ENCODE measurements at regions not wholly inside any gene's neighbourhood (a gene's known extent, or its start where the extent isn't known, plus 50 kb on each side); places are given as distances from the start of the nearest gene placed in this dataset.

DNA sequence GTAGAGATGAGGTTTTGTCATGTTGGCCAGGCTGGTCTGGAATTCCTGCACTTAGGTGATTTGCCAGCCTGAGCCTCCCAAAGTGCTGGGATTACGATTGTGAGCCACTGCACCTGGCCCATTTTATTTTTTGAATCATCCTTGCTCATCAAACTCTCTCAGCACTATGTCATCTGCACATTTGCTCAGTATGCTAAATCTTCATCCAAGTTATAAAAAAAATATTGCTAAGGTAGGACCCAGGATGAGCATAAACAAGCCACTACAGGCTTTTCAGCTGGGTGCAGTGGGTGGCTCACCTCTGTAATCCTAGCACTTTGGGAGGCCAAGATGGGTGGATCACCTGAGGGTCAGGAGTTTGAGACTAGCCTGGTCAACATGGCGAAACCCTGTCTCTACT lies 510.1 kb upstream of the LARGE1 start:
- POLR2A ChIA-PET, result no interaction called here
- TF ChIP-seq ZNF556 (CRISPR knock-in tag; IDR thresholded peaks at IDR 0.05; ENCODE audit: borderline replicate concordance), result no peak
- no peak overlapping the region for H2AFZ ChIP-seq (ENCODE audit: low read length)
- no peaks in the 10 kb centered on the region for H3K36me3 ChIP-seq (replicated peaks in 1 of 2; ENCODE audit: control insufficient read depth in 1 of 2, insufficient read depth in 2 of 2, low read length in 2 of 2)
- H3K4me3 ChIP-seq (replicated peaks in 1 of 3; ENCODE audit: insufficient read depth in 1 of 3, low read depth in 2 of 3, low read length in 3 of 3), result no peak overlapping the region
- DNase-seq (ENCODE audit: low spot score) (no peak), FAIRE-seq (no peak), ATAC-seq (no peak)
- intact Hi-C loops (cut with micrococcal nuclease; ENCODE audit: unreplicated experiment) (no loop called here), in situ Hi-C loops (cut with HindIII; ENCODE audit: extremely low pct_ligation_motif_present, low pct_unique_long_range_greater_than_20kb) (no loop called here)
- WGBS (ENCODE audit: low lambda C conversion rate), result 0% methylated on average over 2 of the region's 2 CpGs
- no TSS peak for BruUV-seq (replicated peaks)
- no peaks in the 10 kb centered on the region for H3K27me3 ChIP-seq (ENCODE audit: control insufficient read depth in 1 of 2, insufficient read depth in 2 of 2, low read length in 2 of 2)
- H3K4me2 ChIP-seq (ENCODE audit: low read depth, low read length), result no peak overlapping the region
- no peak overlapping the region for H3K9ac ChIP-seq (ENCODE audit: insufficient read depth, low read depth, low read length)
- H3K4me1 ChIP-seq (ENCODE audit: insufficient read depth, low read length), result no peaks in the 10 kb centered on the region
- no peaks in the 10 kb centered on the region for H3K79me2 ChIP-seq (ENCODE audit: insufficient read depth, low read length)
- H4K20me1 ChIP-seq (ENCODE audit: insufficient read depth, low read length), result no peaks in the 10 kb centered on the region
- no peaks in the 10 kb centered on the region for H3K9me3 ChIP-seq (ENCODE audit: low read length)
- CTCF ChIA-PET (ENCODE audit: low intra/inter-chr PET ratio, low total read pairs), result no interaction called here
- H3K27ac ChIP-seq (ENCODE audit: extremely low read length, insufficient read depth, low read length), result no peak overlapping the region

DNA sequence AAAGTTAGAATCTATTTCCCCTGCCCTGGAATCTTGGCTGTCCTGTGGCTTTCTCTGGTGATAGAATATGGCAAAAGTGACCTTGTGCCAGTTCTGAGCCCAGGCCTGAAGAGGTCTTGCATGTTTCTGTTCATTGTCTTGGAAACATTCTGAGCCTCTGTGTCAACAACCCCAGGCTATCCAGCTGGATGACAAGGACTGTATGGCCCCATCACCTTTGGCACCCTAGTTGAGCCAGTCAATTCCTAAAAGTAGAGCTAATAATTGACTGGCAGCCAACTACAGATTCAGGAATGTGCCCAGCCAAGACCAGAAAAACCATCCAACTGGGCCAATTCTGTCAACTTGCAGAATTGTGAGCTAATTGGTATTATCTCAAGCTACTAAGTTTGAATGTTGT lies 514.1 kb upstream of the LARGE1 start:
- DNase-seq (ENCODE audit: low spot score) (no peak), FAIRE-seq (no peak), ATAC-seq (no peak)
- no peak overlapping the region for H3K9ac ChIP-seq (ENCODE audit: insufficient read depth, low read depth, low read length)
- no peaks in the 10 kb centered on the region for H4K20me1 ChIP-seq (ENCODE audit: insufficient read depth, low read length)
- no peaks in the 10 kb centered on the region for H3K36me3 ChIP-seq (replicated peaks in 1 of 2; ENCODE audit: control insufficient read depth in 1 of 2, insufficient read depth in 2 of 2, low read length in 2 of 2)
- H3K4me1 ChIP-seq (ENCODE audit: insufficient read depth, low read length), result no peaks in the 10 kb centered on the region
- no TSS peak for BruUV-seq (replicated peaks)
- no peaks in the 10 kb centered on the region for H3K27me3 ChIP-seq (ENCODE audit: control insufficient read depth in 1 of 2, insufficient read depth in 2 of 2, low read length in 2 of 2)
- intact Hi-C loops (cut with micrococcal nuclease; ENCODE audit: unreplicated experiment), result no loop called here
- no peaks in the 10 kb centered on the region for H3K79me2 ChIP-seq (ENCODE audit: insufficient read depth, low read length)
- POLR2A ChIA-PET, result no interaction called here
- no peaks in the 10 kb centered on the region for H3K9me3 ChIP-seq (ENCODE audit: low read length)
- H3K27ac ChIP-seq (ENCODE audit: extremely low read length, insufficient read depth, low read length), result no peak overlapping the region
- no peak overlapping the region for H3K4me2 ChIP-seq (ENCODE audit: low read depth, low read length)
- H2AFZ ChIP-seq (ENCODE audit: low read length), result no peak overlapping the region
- CTCF ChIA-PET (ENCODE audit: low intra/inter-chr PET ratio, low total read pairs), result no interaction called here
- no peak overlapping the region for H3K4me3 ChIP-seq (replicated peaks in 1 of 3; ENCODE audit: insufficient read depth in 1 of 3, low read depth in 2 of 3, low read length in 3 of 3)
- in situ Hi-C loops (cut with HindIII; ENCODE audit: extremely low pct_ligation_motif_present, low pct_unique_long_range_greater_than_20kb), result no loop called here
- TF ChIP-seq, protein P1, sequence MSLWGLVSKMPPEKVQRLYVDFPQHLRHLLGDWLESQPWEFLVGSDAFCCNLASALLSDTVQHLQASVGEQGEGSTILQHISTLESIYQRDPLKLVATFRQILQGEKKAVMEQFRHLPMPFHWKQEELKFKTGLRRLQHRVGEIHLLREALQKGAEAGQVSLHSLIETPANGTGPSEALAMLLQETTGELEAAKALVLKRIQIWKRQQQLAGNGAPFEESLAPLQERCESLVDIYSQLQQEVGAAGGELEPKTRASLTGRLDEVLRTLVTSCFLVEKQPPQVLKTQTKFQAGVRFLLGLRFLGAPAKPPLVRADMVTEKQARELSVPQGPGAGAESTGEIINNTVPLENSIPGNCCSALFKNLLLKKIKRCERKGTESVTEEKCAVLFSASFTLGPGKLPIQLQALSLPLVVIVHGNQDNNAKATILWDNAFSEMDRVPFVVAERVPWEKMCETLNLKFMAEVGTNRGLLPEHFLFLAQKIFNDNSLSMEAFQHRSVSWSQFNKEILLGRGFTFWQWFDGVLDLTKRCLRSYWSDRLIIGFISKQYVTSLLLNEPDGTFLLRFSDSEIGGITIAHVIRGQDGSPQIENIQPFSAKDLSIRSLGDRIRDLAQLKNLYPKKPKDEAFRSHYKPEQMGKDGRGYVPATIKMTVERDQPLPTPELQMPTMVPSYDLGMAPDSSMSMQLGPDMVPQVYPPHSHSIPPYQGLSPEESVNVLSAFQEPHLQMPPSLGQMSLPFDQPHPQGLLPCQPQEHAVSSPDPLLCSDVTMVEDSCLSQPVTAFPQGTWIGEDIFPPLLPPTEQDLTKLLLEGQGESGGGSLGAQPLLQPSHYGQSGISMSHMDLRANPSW (CRISPR knock-in tag; IDR thresholded peaks at IDR 0.05; ENCODE audit: borderline replicate concordance), result no peak
- TF ChIP-seq, protein P2, sequence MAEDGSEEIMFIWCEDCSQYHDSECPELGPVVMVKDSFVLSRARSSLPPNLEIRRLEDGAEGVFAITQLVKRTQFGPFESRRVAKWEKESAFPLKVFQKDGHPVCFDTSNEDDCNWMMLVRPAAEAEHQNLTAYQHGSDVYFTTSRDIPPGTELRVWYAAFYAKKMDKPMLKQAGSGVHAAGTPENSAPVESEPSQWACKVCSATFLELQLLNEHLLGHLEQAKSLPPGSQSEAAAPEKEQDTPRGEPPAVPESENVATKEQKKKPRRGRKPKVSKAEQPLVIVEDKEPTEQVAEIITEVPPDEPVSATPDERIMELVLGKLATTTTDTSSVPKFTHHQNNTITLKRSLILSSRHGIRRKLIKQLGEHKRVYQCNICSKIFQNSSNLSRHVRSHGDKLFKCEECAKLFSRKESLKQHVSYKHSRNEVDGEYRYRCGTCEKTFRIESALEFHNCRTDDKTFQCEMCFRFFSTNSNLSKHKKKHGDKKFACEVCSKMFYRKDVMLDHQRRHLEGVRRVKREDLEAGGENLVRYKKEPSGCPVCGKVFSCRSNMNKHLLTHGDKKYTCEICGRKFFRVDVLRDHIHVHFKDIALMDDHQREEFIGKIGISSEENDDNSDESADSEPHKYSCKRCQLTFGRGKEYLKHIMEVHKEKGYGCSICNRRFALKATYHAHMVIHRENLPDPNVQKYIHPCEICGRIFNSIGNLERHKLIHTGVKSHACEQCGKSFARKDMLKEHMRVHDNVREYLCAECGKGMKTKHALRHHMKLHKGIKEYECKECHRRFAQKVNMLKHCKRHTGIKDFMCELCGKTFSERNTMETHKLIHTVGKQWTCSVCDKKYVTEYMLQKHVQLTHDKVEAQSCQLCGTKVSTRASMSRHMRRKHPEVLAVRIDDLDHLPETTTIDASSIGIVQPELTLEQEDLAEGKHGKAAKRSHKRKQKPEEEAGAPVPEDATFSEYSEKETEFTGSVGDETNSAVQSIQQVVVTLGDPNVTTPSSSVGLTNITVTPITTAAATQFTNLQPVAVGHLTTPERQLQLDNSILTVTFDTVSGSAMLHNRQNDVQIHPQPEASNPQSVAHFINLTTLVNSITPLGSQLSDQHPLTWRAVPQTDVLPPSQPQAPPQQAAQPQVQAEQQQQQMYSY (CRISPR knock-in tag; IDR thresholded peaks at IDR 0.05), result no peak
- TF ChIP-seq RBAK (CRISPR knock-in tag; IDR thresholded peaks at IDR 0.05), result no peak
- TF ChIP-seq HMG20A (CRISPR knock-in tag; IDR thresholded peaks at IDR 0.05; ENCODE audit: borderline replicate concordance), result no peak
- TF ChIP-seq, protein P3, sequence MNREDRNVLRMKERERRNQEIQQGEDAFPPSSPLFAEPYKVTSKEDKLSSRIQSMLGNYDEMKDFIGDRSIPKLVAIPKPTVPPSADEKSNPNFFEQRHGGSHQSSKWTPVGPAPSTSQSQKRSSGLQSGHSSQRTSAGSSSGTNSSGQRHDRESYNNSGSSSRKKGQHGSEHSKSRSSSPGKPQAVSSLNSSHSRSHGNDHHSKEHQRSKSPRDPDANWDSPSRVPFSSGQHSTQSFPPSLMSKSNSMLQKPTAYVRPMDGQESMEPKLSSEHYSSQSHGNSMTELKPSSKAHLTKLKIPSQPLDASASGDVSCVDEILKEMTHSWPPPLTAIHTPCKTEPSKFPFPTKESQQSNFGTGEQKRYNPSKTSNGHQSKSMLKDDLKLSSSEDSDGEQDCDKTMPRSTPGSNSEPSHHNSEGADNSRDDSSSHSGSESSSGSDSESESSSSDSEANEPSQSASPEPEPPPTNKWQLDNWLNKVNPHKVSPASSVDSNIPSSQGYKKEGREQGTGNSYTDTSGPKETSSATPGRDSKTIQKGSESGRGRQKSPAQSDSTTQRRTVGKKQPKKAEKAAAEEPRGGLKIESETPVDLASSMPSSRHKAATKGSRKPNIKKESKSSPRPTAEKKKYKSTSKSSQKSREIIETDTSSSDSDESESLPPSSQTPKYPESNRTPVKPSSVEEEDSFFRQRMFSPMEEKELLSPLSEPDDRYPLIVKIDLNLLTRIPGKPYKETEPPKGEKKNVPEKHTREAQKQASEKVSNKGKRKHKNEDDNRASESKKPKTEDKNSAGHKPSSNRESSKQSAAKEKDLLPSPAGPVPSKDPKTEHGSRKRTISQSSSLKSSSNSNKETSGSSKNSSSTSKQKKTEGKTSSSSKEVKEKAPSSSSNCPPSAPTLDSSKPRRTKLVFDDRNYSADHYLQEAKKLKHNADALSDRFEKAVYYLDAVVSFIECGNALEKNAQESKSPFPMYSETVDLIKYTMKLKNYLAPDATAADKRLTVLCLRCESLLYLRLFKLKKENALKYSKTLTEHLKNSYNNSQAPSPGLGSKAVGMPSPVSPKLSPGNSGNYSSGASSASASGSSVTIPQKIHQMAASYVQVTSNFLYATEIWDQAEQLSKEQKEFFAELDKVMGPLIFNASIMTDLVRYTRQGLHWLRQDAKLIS (CRISPR knock-in tag; IDR thresholded peaks at IDR 0.05), result no peak
- no peak for TF ChIP-seq SRF (IDR thresholded peaks at IDR 0.05; ENCODE audit: low read depth, low read length)
- no peak for TF ChIP-seq PHF21A (CRISPR knock-in tag; IDR thresholded peaks at IDR 0.05)
- TF ChIP-seq, protein P4, sequence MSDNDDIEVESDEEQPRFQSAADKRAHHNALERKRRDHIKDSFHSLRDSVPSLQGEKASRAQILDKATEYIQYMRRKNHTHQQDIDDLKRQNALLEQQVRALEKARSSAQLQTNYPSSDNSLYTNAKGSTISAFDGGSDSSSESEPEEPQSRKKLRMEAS (IDR thresholded peaks at IDR 0.05), result no peak

Measured in HepG2 (cell line).